Activated CD4-positive, alpha-beta T cell treated with anti-CD3 and anti-CD28 coated beads, Interleukin-2, Interleukin-6, amounts not matched to agents 100 ng/mL and 50 ng/mL, durations not matched to agents 16 hours and 8 hours (primary cell): ENCODE measurements at regions not wholly inside any gene's neighbourhood (a gene's known extent, or its start where the extent isn't known, plus 50 kb on each side); places are given as distances from the start of the nearest gene placed in this dataset.

Experiments used
- DNase-seq: peaks from one replicate; pipeline ENCODE4 v3.0.0-alpha.2; 2020

DNA sequence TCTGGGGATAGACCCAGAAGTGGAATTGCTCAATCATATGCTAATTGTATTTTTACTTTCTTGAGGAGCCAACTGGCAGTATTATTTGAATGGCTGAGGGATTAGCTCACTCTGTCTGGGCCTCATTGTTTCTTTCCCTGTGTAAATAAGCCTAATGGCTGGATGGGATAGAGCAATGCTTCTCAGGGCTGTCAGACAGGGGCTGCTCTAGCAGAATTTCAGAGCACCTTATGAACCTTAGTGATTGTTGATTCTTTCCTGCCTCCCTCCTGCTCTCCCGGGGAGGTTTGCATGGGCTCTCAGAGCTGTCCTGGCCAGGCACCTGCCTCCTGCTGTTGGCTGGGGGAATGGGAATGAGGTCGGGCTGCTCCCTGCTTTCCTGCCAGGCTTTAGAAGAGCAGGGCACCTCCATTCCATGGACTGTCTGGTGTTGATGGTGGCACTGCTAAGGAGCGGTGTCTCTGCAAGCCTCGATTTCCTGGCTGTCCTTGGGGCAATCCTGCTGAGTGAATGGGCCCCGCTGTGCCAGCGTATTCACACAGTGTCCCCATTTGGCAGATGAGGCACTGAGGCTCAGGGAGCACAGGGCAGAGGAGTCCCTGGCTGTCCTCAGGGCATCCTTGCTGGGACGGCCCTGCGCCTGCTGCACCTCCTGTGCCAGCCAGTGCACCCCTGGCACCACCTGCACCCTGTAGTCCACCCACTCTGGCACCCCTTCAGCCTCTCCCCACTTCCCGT lies 468.2 kb upstream of the HS6ST1 start:
- no peak for DNase-seq

DNA sequence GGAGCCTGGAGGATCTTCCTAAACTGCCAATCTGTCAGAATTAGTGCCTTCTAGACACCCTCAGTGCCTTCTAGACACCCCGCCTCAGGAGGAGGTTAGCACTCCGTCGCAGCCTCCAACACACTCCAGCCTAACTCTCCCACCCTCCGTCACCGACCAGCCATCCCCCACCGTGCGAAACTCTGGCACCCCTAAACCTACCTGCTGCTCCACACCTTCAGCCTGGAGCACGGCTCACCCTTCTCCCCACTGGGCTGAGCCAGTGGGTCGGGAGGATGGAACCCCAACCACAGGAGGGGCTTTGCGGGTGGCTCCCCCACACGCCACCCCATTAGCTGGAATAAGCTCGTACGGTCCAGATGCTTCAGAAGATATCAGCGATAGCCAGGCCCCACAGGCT lies 468.9 kb upstream of the HS6ST1 start:
- no peak for DNase-seq

DNA sequence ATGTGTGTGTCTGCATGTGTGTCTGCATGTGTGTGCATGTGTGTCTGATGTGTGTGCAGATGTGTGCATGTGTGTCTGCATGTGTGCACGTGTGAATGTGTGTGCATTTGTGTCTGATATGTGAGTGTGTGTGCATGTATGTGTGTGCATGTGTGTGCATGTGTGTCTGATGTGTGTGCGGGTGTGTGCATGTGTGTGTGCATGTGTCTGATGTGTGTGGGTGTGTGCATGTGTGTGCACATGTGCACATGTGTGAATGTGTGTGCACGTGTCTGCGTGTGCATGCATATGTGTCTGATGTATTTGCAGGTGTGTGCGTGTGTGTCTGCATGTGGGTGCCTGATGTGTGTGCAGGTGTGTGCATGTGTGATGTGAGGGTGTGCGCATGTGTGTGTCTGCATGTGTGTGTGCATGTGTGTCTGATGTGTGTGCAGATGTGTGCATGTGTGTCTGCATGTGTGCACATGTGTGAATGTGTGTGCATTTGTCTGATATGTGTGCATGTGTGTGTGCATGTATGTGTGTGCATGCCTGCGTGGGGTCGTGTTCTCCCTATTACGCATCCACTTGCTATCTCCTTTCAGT lies 470.1 kb upstream of the HS6ST1 start:
- no peak for DNase-seq

DNA sequence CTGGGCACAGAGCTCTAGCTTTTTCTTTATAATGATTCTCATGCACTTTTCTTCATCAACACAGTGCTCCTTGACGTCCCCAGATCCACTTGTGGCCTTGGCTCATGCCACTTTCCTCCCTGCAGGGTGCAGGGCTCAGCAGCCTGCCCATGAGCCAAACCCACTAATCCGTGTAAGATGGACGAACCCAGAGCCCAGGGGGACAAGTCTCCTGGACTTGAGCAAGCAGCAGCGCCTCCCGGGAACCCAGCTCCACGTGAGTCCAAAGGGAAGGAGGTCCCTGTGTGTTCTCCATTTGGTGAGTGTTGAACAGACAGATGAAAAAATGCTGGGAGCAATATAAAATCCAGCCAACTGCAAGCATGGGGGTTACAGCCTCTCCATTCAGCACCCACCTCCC lies 470.6 kb upstream of the HS6ST1 start:
- no peak for DNase-seq

- DNase-seq: no peak
Measured at GRCh38 chr2:128789776-128790455, 471.2 kb upstream of the HS6ST1 start.

DNA sequence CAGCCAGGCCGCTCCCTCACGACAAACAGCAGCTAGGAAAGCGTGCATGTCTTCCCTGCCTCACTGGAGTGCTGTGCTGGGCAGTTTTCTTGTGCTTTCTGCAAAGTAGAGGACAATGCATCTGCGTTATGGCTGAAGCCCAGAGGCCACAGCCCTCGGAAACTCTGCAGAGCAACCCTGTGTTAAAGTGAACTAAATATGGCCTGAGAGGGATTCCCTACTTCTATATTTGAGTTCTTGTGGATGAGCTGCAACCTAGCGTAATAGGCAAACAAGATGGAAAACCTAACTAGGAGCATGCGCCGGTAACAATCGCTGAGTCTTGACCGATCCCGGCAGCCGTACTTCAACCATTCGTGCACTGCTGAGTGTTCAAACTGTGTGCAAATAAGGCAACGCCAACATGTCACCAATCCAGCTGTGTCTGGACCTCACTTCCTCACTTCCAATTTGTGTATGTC lies 471.9 kb upstream of the HS6ST1 start:
- DNase-seq: no peak

GRCh38 chr2:128791120-128791984 lies 472.7 kb upstream of the HS6ST1 start:
- DNase-seq: no peak

DNA sequence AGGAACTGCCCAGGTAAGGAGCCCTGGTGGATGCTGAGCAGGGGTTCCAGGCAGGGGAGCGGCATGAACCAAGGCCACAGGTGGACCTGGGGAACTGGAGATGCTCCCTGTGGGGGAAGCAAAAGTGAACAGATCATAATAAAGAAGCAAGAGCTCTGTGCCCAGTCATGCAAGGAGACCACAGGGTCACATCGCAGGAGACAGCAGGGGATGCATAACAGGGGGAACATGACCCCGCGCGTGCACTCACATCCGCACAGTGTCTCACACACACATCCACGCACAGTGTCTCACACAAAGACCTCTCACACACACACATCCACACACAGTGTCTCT lies 473.3 kb upstream of the HS6ST1 start:
- DNase-seq: no peak

DNA sequence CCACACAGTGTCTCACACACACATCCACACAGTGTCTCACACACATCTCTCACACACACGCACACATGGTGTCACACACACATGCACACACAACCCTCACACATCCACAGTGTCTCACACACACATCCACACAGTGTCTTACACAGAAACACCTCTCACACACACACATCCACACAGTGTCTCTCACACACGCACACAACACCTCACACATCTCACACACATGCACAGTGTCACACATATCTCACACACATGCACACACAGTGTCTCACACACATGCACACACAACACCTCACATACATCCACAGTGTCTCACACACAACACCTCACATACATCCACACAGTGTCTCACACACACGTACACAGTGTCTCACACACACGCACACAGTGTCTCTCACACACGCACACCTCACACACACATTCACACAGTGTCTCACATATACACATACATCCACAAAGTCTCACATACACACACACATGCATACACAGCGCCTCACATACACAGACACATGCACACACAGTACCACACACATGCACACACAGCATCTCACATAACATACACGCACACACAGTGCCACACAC lies 473.9 kb upstream of the HS6ST1 start:
- no peak for DNase-seq

DNA sequence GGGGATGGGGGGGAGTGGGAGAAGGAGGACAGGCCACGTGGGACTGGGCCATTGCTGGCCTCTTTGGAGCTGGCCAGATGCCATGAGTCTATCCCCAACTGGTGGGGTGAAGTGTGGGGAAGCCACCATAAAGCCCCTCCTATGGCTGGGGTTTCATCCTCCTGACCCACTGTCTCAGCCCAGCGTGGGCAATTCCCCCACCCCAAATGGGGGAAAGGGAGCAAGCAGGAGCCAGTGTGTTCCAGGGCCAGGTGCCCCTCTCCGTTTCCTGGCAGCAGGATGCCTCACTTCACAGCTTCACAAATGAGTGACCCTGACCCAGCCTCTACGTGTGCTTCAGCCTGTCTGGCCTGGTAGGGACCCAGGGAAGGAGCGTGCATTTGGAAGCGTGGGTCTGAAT lies 474.7 kb upstream of the HS6ST1 start:
- no peak for DNase-seq

DNA sequence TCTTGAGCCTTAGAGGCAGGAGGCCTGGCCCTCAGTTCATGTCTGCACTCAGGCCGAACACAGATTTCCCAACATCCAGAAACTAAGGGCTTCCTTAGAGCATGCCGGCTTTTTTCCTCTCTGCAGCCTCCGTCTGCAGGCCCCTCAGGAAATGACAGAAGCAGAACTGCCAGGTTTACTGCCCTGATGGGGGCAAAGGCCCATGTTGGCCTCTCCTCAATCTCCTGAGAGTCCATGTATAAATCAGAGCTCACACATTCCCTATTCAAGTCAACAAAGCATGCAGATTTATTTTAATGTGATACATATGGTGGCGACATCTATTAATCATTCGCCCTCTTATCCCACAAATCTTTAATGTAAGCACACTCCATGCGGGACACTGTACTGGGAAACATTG lies 475.6 kb upstream of the HS6ST1 start:
- DNase-seq: no peak

DNA sequence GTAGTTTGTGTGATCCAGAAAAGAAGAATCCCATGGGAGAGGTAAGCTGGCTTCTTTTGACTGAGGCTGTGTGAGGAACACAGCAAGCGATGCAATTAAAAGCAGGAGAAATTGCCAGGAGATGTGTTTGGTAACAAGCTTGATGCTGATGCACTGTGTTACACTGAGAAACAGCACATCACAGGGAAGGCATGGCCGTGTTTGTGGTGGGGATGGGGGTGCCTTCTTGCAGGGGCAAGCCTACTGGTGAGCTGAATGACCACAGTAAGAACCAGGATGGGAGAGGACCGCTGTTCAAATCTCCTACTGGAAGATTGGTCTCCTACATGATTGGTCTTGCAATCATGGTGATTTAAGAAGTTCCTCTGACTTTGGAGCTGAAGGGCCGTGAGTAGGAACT lies 477.7 kb upstream of the HS6ST1 start:
- DNase-seq: no peak

- no peak for DNase-seq
Measured at GRCh38 chr2:128797092-128797491, 478.4 kb upstream of the HS6ST1 start.

DNA sequence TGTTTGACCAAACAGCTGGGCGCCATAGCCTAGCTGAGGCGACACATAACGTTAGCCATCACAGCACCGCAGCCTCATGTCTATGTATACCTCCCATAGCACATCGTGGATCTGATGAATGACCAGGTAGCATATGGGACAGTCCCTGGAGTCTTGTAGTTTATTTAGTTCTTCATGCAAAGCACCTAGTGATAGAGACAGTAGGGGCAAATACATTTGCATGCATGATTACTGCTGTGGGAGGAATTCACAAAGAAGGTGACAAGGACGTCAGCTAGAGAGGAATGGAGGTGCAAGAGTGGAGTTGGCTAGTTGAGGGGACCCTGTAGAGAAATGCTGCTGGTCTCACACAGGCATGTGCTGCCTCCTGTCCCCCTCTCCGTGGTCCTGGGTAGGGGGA lies 478.9 kb upstream of the HS6ST1 start:
- no peak for DNase-seq

GRCh38 chr2:128797937-128798336 lies 479.3 kb upstream of the HS6ST1 start:
- DNase-seq: no peak

GRCh38 chr2:128798502-128799283 lies 480.0 kb upstream of the HS6ST1 start:
- DNase-seq: no peak

- no peak for DNase-seq
Measured at GRCh38 chr2:128799284-128799552, 480.6 kb upstream of the HS6ST1 start.

GRCh38 chr2:128799730-128800129 lies 481.1 kb upstream of the HS6ST1 start:
- DNase-seq: no peak

DNA sequence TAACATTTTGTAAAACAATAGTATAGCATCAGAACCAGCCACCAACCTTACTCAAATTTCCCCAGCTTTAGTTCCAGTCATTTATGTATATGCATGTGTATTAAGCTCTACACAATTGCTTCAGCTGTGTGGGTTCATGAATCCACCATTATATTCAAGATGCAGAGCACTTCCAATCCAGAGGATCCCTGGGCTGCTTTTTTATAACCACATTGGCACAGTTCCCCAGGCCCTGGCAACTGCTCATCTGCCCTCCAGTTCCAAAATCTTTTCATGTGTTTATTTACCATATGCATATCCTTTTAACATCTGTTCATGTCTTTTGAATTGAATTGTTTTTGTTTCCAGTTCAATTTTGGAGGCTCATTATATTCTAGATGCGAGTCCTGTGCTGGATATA lies 482.9 kb upstream of the HS6ST1 start:
- no peak for DNase-seq

DNA sequence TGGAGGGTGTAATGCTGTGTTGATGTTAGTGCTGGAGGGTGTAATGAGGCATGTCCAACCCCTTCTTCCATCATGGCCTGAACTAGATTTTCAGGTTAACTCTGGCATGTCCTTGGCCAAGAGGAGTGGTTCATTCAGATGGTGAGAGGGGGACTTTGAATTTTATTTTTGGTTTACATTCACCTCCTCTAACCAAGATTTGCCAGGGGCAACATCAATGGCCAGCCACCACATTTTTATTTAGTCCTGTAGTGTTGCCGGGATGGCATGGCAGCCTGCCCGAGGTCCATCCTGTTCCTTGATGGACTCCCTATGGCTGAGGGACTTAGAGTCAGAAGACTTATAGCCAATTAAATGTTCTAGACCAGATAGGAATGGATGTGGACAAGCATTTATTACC lies 484.6 kb upstream of the HS6ST1 start:
- DNase-seq: no peak

GRCh38 chr2:128805237-128805636 lies 486.6 kb upstream of the HS6ST1 start:
- DNase-seq: no peak

DNA sequence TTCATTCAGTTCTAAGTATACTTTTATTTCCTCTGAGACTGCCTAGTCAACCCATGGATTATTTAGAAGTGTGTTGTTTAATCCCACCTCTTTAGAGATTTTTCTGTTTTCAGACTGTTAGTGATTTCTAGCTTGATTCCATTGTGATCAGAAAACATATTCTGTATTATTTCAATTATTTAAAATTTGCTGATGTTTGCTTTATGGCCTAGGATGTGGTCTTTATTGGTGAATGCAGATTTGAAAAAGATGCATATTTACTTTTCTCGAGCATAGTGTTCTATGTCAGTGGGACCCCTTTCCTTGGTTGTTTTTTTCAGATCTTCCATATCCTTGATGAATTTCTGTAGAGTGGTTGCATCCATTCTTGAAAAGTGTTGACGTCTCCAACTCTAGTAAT lies 487.2 kb upstream of the HS6ST1 start:
- no peak for DNase-seq

DNA sequence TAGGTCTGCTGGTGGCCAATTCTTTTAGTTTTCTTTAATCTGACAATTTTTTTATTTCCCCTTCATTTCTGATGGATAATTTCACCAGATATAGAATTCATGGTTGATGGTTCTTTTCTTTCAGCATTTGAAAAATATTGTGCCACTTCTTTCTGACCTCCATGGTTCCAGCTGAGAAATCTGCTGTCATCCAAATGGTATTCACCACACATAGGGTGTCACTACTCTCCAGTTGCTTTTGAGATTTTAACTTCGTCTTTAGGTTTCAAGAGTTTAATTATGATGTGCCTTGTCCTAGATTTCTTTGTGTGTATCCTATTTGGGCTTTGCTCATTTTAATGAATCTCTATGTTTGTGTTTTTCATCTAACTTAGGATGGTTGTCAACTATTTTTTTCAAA lies 488.6 kb upstream of the HS6ST1 start:
- DNase-seq: no peak
